Central memory CD8-positive, alpha-beta T cell (primary cell): ENCODE measurements at regions not wholly inside any gene's neighbourhood (a gene's known extent, or its start where the extent isn't known, plus 50 kb on each side); places are given as distances from the start of the nearest gene placed in this dataset.

ENCODE experiments used
- ATAC-seq: fragments of 150-1000 bp; cut with Tn5 transposase; replicated peaks from 2 replicates; pipeline ENCODE4 v1.10.0; 2022; ENCODE audit warnings: mild to moderate bottlenecking, moderate FRiP score, moderate number of reproducible peaks; ENCODE audit not compliant: poor library complexity, severe bottlenecking; ENCODE audit errors: extremely low read depth
- DNase-seq, 2 donors: peaks; one replicate each; pipeline ENCODE4 v3.0.0; 2021; ENCODE audit warnings: low spot score in 2 of 2
- H3K27ac Mint-ChIP-seq: one replicate; pipeline ENCODE4 v1.8.0; 2022; ENCODE audit warnings: low read depth, mild to moderate bottlenecking, moderate library complexity, mixed read lengths
- H3K27me3 Mint-ChIP-seq: one replicate; pipeline ENCODE4 v1.8.0; 2022; ENCODE audit warnings: mixed read lengths
- H3K36me3 Mint-ChIP-seq: one replicate; pipeline ENCODE4 v1.8.0; 2022; ENCODE audit warnings: mild to moderate bottlenecking, moderate library complexity, mixed read lengths; ENCODE audit not compliant: insufficient read depth
- H3K4me1 Mint-ChIP-seq: one replicate; pipeline ENCODE4 v1.8.0; 2022; ENCODE audit warnings: mixed read lengths
- H3K4me3 Mint-ChIP-seq: one replicate; pipeline ENCODE4 v1.8.0; 2022; ENCODE audit warnings: mild to moderate bottlenecking, moderate library complexity, mixed read lengths
- H3K9me3 Mint-ChIP-seq: one replicate; pipeline ENCODE4 v1.8.0; 2022; ENCODE audit warnings: mixed read lengths

GRCh38 chr11:134888821-134889220 is 476.8 kb upstream of the B3GAT1 start:
- H3K4me1 Mint-ChIP-seq = no peaks in the 10 kb centered on the region
- DNase-seq = no peak
- ATAC-seq = no peak
- no peak overlapping the region for H3K4me3 Mint-ChIP-seq
- H3K9me3 Mint-ChIP-seq = no peaks in the 10 kb centered on the region
- H3K27ac Mint-ChIP-seq = no peak overlapping the region
- peaks cover 77% of the 10 kb centered on the region for H3K27me3 Mint-ChIP-seq
- H3K36me3 Mint-ChIP-seq = no peaks in the 10 kb centered on the region

- H3K9me3 Mint-ChIP-seq = no peaks in the 10 kb centered on the region
- no peak overlapping the region for H3K27ac Mint-ChIP-seq
- no peak for DNase-seq
- H3K4me1 Mint-ChIP-seq = no peaks in the 10 kb centered on the region
- H3K4me3 Mint-ChIP-seq = no peak overlapping the region
- H3K36me3 Mint-ChIP-seq = no peaks in the 10 kb centered on the region
- no peak for ATAC-seq
- peaks cover 81% of the 10 kb centered on the region for H3K27me3 Mint-ChIP-seq
Measured at GRCh38 chr11:134887896-134888295, 475.9 kb upstream of the B3GAT1 start.

- Mint-ChIP-seq H3K4me3 (no peak overlapping the region), H3K4me1 (no peaks in the 10 kb centered on the region), H3K36me3 (no peaks in the 10 kb centered on the region), H3K27me3 (peaks cover 90% of the 10 kb centered on the region), H3K27ac (no peak overlapping the region), H3K9me3 (no peaks in the 10 kb centered on the region)
- DNase-seq (no peak), ATAC-seq (no peak)
Measured at GRCh38 chr11:134883484-134883883, 471.4 kb upstream of the B3GAT1 start.

DNA sequence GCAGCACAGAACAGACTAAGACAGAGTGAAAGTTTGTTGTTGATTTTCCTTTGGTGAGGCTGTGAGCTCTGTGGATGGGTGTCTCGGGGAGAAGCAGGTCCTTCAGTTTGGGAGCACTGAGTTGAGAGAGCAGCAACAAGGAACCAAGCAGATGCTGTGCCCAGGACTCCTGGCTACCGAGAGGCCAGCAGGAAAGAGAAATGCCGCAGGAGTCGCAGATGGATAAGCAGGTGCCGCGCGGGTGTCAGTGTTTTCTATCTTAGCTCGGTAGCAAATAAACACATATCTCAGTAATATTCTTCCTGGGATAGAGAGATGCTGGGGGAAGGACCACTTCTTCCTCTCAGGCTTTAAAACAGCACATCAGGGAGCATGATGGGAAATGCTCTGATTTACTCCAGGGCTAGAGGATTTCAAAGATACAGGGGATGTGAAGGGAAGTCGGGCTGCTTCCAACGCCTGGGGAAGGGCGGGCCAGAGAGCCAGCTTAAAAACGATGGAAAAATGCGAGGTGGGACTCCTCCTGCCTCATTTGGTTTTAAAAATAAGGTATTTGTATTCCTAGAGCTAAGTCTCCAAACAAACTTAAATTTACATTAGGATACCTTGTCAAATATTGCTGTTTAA is 470.7 kb upstream of the B3GAT1 start:
- Mint-ChIP-seq H3K36me3 (no peaks in the 10 kb centered on the region), H3K27ac (no peak overlapping the region), H3K9me3 (no peaks in the 10 kb centered on the region), H3K4me1 (no peaks in the 10 kb centered on the region), H3K27me3 (peaks cover 94% of the 10 kb centered on the region), H3K4me3 (no peak overlapping the region)
- ATAC-seq (no peak), DNase-seq (no peak)

- DNase-seq (no peak), ATAC-seq (no peak)
- Mint-ChIP-seq H3K4me3 (no peak overlapping the region), H3K9me3 (no peaks in the 10 kb centered on the region), H3K27me3 (peaks cover 94% of the 10 kb centered on the region), H3K27ac (no peak overlapping the region), H3K36me3 (no peaks in the 10 kb centered on the region), H3K4me1 (no peaks in the 10 kb centered on the region)
Measured at GRCh38 chr11:134882141-134882540, 470.1 kb upstream of the B3GAT1 start.

DNA sequence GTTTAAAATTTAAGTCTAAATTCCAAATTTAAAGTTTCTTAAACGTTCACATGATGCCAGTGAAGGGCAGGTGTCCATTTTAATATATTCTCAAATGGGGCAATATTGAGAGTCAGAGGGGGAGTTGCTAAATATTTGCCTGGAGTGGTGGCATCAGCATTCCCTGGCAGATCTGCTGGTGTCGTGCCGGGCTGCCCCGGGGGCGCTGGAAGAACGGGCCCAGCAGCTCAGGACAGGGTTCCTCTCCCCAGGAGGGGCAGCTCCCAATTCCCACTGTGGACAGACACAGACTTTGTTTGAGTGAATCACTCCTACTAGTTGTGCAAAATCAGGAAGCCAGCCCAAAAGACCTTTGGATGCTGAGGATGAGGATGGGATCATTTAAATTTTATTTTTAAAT is 468.7 kb upstream of the B3GAT1 start:
- DNase-seq = no peak
- Mint-ChIP-seq H3K9me3 (no peaks in the 10 kb centered on the region), H3K36me3 (no peaks in the 10 kb centered on the region), H3K4me1 (no peaks in the 10 kb centered on the region), H3K27me3 (peaks cover 94% of the 10 kb centered on the region), H3K27ac (no peak overlapping the region), H3K4me3 (no peak overlapping the region)
- ATAC-seq = no peak

- Mint-ChIP-seq H3K4me3 (no peak overlapping the region), H3K9me3 (no peaks in the 10 kb centered on the region), H3K4me1 (no peaks in the 10 kb centered on the region), H3K27ac (no peak overlapping the region), H3K27me3 (peaks cover 86% of the 10 kb centered on the region), H3K36me3 (no peaks in the 10 kb centered on the region)
- ATAC-seq (no peak), DNase-seq (no peak)
Measured at GRCh38 chr11:134879931-134880330, 467.9 kb upstream of the B3GAT1 start.

DNA sequence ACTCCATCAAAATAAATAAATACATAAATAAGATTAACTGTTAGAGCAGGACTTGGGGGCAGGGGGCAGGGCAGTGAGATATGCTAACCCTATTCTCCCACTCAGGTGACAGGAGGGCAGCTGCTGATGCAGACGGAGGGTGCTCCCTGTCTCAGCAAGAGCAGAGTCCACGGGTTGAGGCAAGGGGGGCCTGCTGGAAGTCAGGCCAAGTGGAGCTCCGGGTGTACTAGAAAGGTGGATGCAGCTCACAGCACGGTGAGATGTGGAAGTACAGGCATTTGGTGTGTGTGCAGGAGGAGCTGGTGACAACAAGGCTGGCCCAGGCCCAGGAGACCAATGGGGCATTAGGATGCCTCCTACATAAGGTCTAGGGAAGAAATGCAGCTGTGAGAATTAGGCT is 467.3 kb upstream of the B3GAT1 start:
- ATAC-seq (no peak), DNase-seq (no peak)
- Mint-ChIP-seq H3K27ac (no peak overlapping the region), H3K36me3 (no peaks in the 10 kb centered on the region), H3K9me3 (no peaks in the 10 kb centered on the region), H3K4me3 (no peak overlapping the region), H3K4me1 (no peaks in the 10 kb centered on the region), H3K27me3 (peaks cover 92% of the 10 kb centered on the region)

GRCh38 chr11:134878785-134879184 is 466.7 kb upstream of the B3GAT1 start:
- DNase-seq (no peak), ATAC-seq (no peak)
- Mint-ChIP-seq H3K27me3 (peaks cover 92% of the 10 kb centered on the region), H3K27ac (no peak overlapping the region), H3K9me3 (no peaks in the 10 kb centered on the region), H3K4me1 (no peaks in the 10 kb centered on the region), H3K4me3 (no peak overlapping the region), H3K36me3 (no peaks in the 10 kb centered on the region)

DNA sequence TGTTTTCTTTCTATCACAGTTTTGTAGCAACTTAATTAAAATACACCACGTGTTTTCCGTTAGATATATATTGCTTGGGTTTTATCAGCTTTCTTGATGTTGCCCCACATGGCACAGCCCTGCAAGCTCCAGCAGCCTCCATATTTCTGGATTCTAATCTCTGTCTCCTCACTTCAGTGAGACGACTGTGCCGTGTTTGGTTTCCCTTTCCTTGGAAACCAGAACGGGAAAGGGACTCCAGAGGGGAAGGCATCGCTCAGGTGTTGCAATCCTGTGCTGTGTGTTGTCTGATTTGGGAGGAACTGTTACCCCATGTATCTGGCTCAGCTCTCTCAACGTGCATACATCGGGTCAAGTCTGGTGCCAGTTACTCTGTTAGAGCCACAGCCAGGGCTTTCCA is 464.2 kb upstream of the B3GAT1 start:
- H3K27me3 Mint-ChIP-seq = peaks cover 76% of the 10 kb centered on the region
- H3K9me3 Mint-ChIP-seq = no peaks in the 10 kb centered on the region
- no peak for DNase-seq
- no peak overlapping the region for H3K4me3 Mint-ChIP-seq
- no peak overlapping the region for H3K27ac Mint-ChIP-seq
- ATAC-seq = no peak
- H3K36me3 Mint-ChIP-seq = no peaks in the 10 kb centered on the region
- no peaks in the 10 kb centered on the region for H3K4me1 Mint-ChIP-seq

GRCh38 chr11:134866981-134867675 is 455.1 kb upstream of the B3GAT1 start:
- Mint-ChIP-seq H3K27ac (no peak overlapping the region), H3K36me3 (no peaks in the 10 kb centered on the region), H3K9me3 (no peaks in the 10 kb centered on the region), H3K4me3 (no peak overlapping the region), H3K27me3 (peaks cover 21% of the 10 kb centered on the region), H3K4me1 (peaks cover 6% of the 10 kb centered on the region)
- ATAC-seq (no peak), DNase-seq (no peak)

DNA sequence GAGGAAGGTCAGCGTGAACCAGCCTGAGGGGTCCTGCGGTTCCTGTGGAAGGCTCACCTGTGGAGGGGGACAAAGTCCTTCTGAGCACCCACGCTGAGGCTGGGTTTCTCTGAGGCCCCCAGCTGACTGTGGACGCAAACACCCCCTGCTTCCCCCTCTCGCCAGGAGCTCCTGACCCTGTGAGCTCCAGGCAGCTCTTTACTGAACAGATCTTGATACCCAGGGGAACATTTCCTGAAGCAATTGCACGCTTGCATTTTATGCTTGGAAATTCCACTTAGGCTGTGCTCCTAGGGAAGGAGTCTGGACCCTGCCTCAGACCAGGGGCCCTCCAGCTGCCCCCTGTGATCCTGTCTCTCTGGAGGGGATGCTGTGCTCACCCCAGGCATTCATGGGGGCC is 454.2 kb upstream of the B3GAT1 start:
- peaks cover 27% of the 10 kb centered on the region for H3K27me3 Mint-ChIP-seq
- H3K27ac Mint-ChIP-seq = no peak overlapping the region
- peaks cover 6% of the 10 kb centered on the region for H3K4me1 Mint-ChIP-seq
- no peak for ATAC-seq
- H3K4me3 Mint-ChIP-seq = no peak overlapping the region
- no peaks in the 10 kb centered on the region for H3K36me3 Mint-ChIP-seq
- no peaks in the 10 kb centered on the region for H3K9me3 Mint-ChIP-seq
- no peak for DNase-seq

- peaks cover 38% of the 10 kb centered on the region for H3K27me3 Mint-ChIP-seq
- no peak overlapping the region for H3K27ac Mint-ChIP-seq
- no peaks in the 10 kb centered on the region for H3K36me3 Mint-ChIP-seq
- DNase-seq (no peak), ATAC-seq (no peak)
- H3K4me3 Mint-ChIP-seq = no peak overlapping the region
- H3K4me1 Mint-ChIP-seq = peaks cover 6% of the 10 kb centered on the region
- no peaks in the 10 kb centered on the region for H3K9me3 Mint-ChIP-seq
Measured at GRCh38 chr11:134864968-134865305, 452.9 kb upstream of the B3GAT1 start.
